IgD-negative memory B cell (primary cell): ENCODE measurements at regions not wholly inside any gene's neighbourhood (a gene's known extent, or its start where the extent isn't known, plus 50 kb on each side); places are given as distances from the start of the nearest gene placed in this dataset.
"Not testable (repeated sequence)": the region's sequence is repeated elsewhere in the genome, so short reads cannot be mapped to it uniquely, and the experiment has no call there.

Source experiments
- H3K27ac Mint-ChIP-seq, 3 donors: one replicate each; pipeline ENCODE4 v1.8.0; 2020 to 2022; ENCODE audit warnings: mild to moderate bottlenecking in 3 of 3, mixed read lengths in 3 of 3, moderate library complexity in 1 of 3
- H3K27me3 Mint-ChIP-seq: one replicate; pipeline ENCODE4 v1.8.0; 2021; ENCODE audit warnings: mixed read lengths
- H3K36me3 Mint-ChIP-seq: one replicate; pipeline ENCODE4 v1.8.0; 2020; ENCODE audit warnings: mild to moderate bottlenecking, mixed read lengths
- H3K4me1 Mint-ChIP-seq, 3 donors: one replicate each; pipeline ENCODE4 v1.8.0; 2020 to 2022; ENCODE audit warnings: mixed read lengths in 3 of 3, mild to moderate bottlenecking in 1 of 3
- H3K4me3 Mint-ChIP-seq, 4 donors: one replicate each; pipeline ENCODE4 v1.8.0; 2020 to 2022; ENCODE audit warnings: mild to moderate bottlenecking in 4 of 4, mixed read lengths in 4 of 4, moderate library complexity in 3 of 4
- H3K9me3 Mint-ChIP-seq, 3 donors: one replicate each; pipeline ENCODE4 v1.8.0; 2020 to 2021; ENCODE audit warnings: mixed read lengths in 3 of 3, mild to moderate bottlenecking in 1 of 3

- H3K9me3 Mint-ChIP-seq = peaks cover 0 to 3% (median 0%) of the 10 kb centered on the region in 3 donors
- no peaks in the 10 kb centered on the region for H3K27me3 Mint-ChIP-seq
- H3K36me3 Mint-ChIP-seq = no peaks in the 10 kb centered on the region
- H3K4me1 Mint-ChIP-seq = peaks cover 0 to 5% (median 1%) of the 10 kb centered on the region in 3 donors
- H3K4me3 Mint-ChIP-seq = no peak overlapping the region
- no peak overlapping the region for H3K27ac Mint-ChIP-seq
Observed at GRCh38 chr10:22833781-22834180, 94.1 kb upstream of the ARMC3 start.

GRCh38 chr10:22833353-22833752 is 94.5 kb upstream of the ARMC3 start:
- H3K27ac Mint-ChIP-seq = no peak overlapping the region
- no peaks in the 10 kb centered on the region for H3K36me3 Mint-ChIP-seq
- H3K27me3 Mint-ChIP-seq = no peaks in the 10 kb centered on the region
- H3K9me3 Mint-ChIP-seq = peaks cover 0 to 3% (median 0%) of the 10 kb centered on the region in 3 donors
- no peak overlapping the region for H3K4me3 Mint-ChIP-seq
- peaks cover 0 to 5% (median 1%) of the 10 kb centered on the region in 3 donors for H3K4me1 Mint-ChIP-seq

GRCh38 chr10:22832851-22833250 is 95.0 kb upstream of the ARMC3 start:
- Mint-ChIP-seq H3K4me3 (no peak overlapping the region), H3K27ac (no peak overlapping the region), H3K9me3 (peaks cover 0 to 4% (median 0%) of the 10 kb centered on the region in 3 donors), H3K4me1 (peaks cover 0 to 5% (median 1%) of the 10 kb centered on the region in 3 donors), H3K27me3 (no peaks in the 10 kb centered on the region), H3K36me3 (no peaks in the 10 kb centered on the region)

GRCh38 chr10:22832066-22832602 is 95.7 kb upstream of the ARMC3 start:
- Mint-ChIP-seq H3K27ac (no peak overlapping the region), H3K27me3 (no peaks in the 10 kb centered on the region)

GRCh38 chr10:22831586-22831985 is 96.3 kb upstream of the ARMC3 start:
- no peak overlapping the region for H3K4me3 Mint-ChIP-seq
- no peaks in the 10 kb centered on the region for H3K27me3 Mint-ChIP-seq
- peaks cover 0 to 5% (median 0%) of the 10 kb centered on the region in 3 donors for H3K4me1 Mint-ChIP-seq
- no peaks in the 10 kb centered on the region for H3K36me3 Mint-ChIP-seq
- H3K9me3 Mint-ChIP-seq = peaks cover 0 to 5% (median 0%) of the 10 kb centered on the region in 3 donors
- no peak overlapping the region for H3K27ac Mint-ChIP-seq

More at GRCh38 chr10:22832066-22832602, 95.7 kb upstream of the ARMC3 start:
- Mint-ChIP-seq H3K9me3 (peaks cover 0 to 5% (median 0%) of the 10 kb centered on the region in 3 donors), H3K4me3 (no peak overlapping the region), H3K36me3 (no peaks in the 10 kb centered on the region), H3K4me1 (peaks cover 0 to 5% (median 0%) of the 10 kb centered on the region in 3 donors)

GRCh38 chr10:22828712-22829111 is 99.1 kb upstream of the ARMC3 start:
- H3K4me3 Mint-ChIP-seq, H3K4me1 Mint-ChIP-seq, H3K27ac Mint-ChIP-seq, H3K9me3 Mint-ChIP-seq, H3K27me3 Mint-ChIP-seq, H3K36me3 Mint-ChIP-seq: not testable (repeated sequence)

- peaks cover 0 to 4% (median 0%) of the 10 kb centered on the region in 3 donors for H3K4me1 Mint-ChIP-seq
- H3K27ac Mint-ChIP-seq = no peak overlapping the region
- no peaks in the 10 kb centered on the region for H3K36me3 Mint-ChIP-seq
- H3K27me3 Mint-ChIP-seq = peaks cover 2% of the 10 kb centered on the region
- peak overlapping the region in 1 of 4 donors; percentile 75 for H3K4me3 Mint-ChIP-seq
- H3K9me3 Mint-ChIP-seq = peaks cover 0 to 2% (median 0%) of the 10 kb centered on the region in 3 donors
Observed at GRCh38 chr10:22825841-22826240, 102.0 kb upstream of the ARMC3 start.

- no peaks in the 10 kb centered on the region for H3K36me3 Mint-ChIP-seq
- H3K4me3 Mint-ChIP-seq = peak overlapping the region in 1 of 4 donors; percentile 66
- H3K4me1 Mint-ChIP-seq = peaks cover 0 to 4% (median 0%) of the 10 kb centered on the region in 3 donors
- H3K27ac Mint-ChIP-seq = no peak overlapping the region
- peaks cover 0 to 2% (median 0%) of the 10 kb centered on the region in 3 donors for H3K9me3 Mint-ChIP-seq
- H3K27me3 Mint-ChIP-seq = peaks cover 8% of the 10 kb centered on the region
Observed at GRCh38 chr10:22824984-22825383, 102.9 kb upstream of the ARMC3 start.

GRCh38 chr10:22824520-22824919 is 103.3 kb upstream of the ARMC3 start:
- no peak overlapping the region for H3K27ac Mint-ChIP-seq

GRCh38 chr10:22823109-22823508 is 104.7 kb upstream of the ARMC3 start:
- Mint-ChIP-seq H3K4me1 (peaks cover 0 to 4% (median 0%) of the 10 kb centered on the region in 3 donors), H3K27ac (no peak overlapping the region), H3K9me3 (peaks cover 0 to 2% (median 0%) of the 10 kb centered on the region in 3 donors), H3K27me3 (peaks cover 8% of the 10 kb centered on the region), H3K36me3 (no peaks in the 10 kb centered on the region), H3K4me3 (no peak overlapping the region)

More at GRCh38 chr10:22824520-22824919, 103.3 kb upstream of the ARMC3 start:
- Mint-ChIP-seq H3K4me3 (no peak overlapping the region), H3K27me3 (peaks cover 8% of the 10 kb centered on the region), H3K36me3 (no peaks in the 10 kb centered on the region), H3K9me3 (peaks cover 0 to 2% (median 0%) of the 10 kb centered on the region in 3 donors), H3K4me1 (peaks cover 0 to 4% (median 0%) of the 10 kb centered on the region in 3 donors)

- H3K4me3 Mint-ChIP-seq, H3K4me1 Mint-ChIP-seq, H3K9me3 Mint-ChIP-seq, H3K27ac Mint-ChIP-seq, H3K36me3 Mint-ChIP-seq, H3K27me3 Mint-ChIP-seq: not testable (repeated sequence)
Observed at GRCh38 chr10:22821921-22822320, 105.9 kb upstream of the ARMC3 start.

GRCh38 chr10:22821501-22821900 is 106.4 kb upstream of the ARMC3 start:
- Mint-ChIP-seq H3K27me3 (peaks cover 8% of the 10 kb centered on the region), H3K4me3 (no peak overlapping the region), H3K36me3 (no peaks in the 10 kb centered on the region), H3K27ac (no peak overlapping the region), H3K9me3 (no peaks in the 10 kb centered on the region), H3K4me1 (peaks cover 0 to 6% (median 0%) of the 10 kb centered on the region in 3 donors)

GRCh38 chr10:22816298-22816653 is 101.9 kb upstream of the PIP4K2A start:
- H3K27ac Mint-ChIP-seq = peak overlapping the region in 1 of 3 donors; percentile 73
- H3K4me3 Mint-ChIP-seq = no peak overlapping the region
- peaks cover 6% of the 10 kb centered on the region for H3K27me3 Mint-ChIP-seq
- peaks cover 0 to 3% (median 0%) of the 10 kb centered on the region in 3 donors for H3K9me3 Mint-ChIP-seq
- no peaks in the 10 kb centered on the region for H3K36me3 Mint-ChIP-seq
- H3K4me1 Mint-ChIP-seq = peaks cover 0 to 2% (median 0%) of the 10 kb centered on the region in 3 donors

GRCh38 chr10:22810643-22811465 is 96.5 kb upstream of the PIP4K2A start:
- H3K36me3 Mint-ChIP-seq = no peaks in the 10 kb centered on the region
- no peaks in the 10 kb centered on the region for H3K27me3 Mint-ChIP-seq
- H3K27ac Mint-ChIP-seq = no peak overlapping the region
- peaks cover 0 to 5% (median 2%) of the 10 kb centered on the region in 3 donors for H3K9me3 Mint-ChIP-seq
- H3K4me1 Mint-ChIP-seq = no peaks in the 10 kb centered on the region
- no peak overlapping the region for H3K4me3 Mint-ChIP-seq

GRCh38 chr10:22807238-22807637 is 92.9 kb upstream of the PIP4K2A start:
- peak overlapping the region in 1 of 4 donors; percentile 7 for H3K4me3 Mint-ChIP-seq
- no peaks in the 10 kb centered on the region for H3K36me3 Mint-ChIP-seq
- peaks cover 0 to 5% (median 0%) of the 10 kb centered on the region in 3 donors for H3K9me3 Mint-ChIP-seq
- no peaks in the 10 kb centered on the region for H3K27me3 Mint-ChIP-seq
- H3K4me1 Mint-ChIP-seq = no peaks in the 10 kb centered on the region
- H3K27ac Mint-ChIP-seq = no peak overlapping the region
